ENCODE measurements at regions not wholly inside any gene's neighbourhood (a gene's known extent, or its start where the extent isn't known, plus 50 kb on each side); places are given as distances from the start of the nearest gene placed in this dataset.

GRCh38 chr4:30950737-30951136, 230.6 kb downstream of the PCDH7 start:
- TF ChIP-seq MAX (IDR thresholded peaks at IDR 0.05), result no peak
- no peak for TF ChIP-seq TAF1 (IDR thresholded peaks at IDR 0.05; ENCODE audit: low read depth)
- TF ChIP-seq RAD21 (IDR thresholded peaks at IDR 0.05; ENCODE audit: low read depth), result no peak
- TF ChIP-seq TCF12 (IDR thresholded peaks at IDR 0.05; ENCODE audit: low read depth), result no peak
